Ascending aorta (tissue), 2 donors: ENCODE measurements at regions not wholly inside any gene's neighbourhood (a gene's known extent, or its start where the extent isn't known, plus 50 kb on each side); places are given as distances from the start of the nearest gene placed in this dataset.

Source experiments
- DNase-seq, 2 donors: peaks; one replicate each; pipeline ENCODE4 v3.0.0-alpha.2; 2019; ENCODE audit warnings: low spot score in 2 of 2
- H3K27ac ChIP-seq, 2 donors: fragments of 200-600 bp; sonication (generic); one replicate each; pipeline ENCODE4 v1.5.1; 2016 to 2017; ENCODE audit warnings: mild to moderate bottlenecking in 1 of 2
- H3K27me3 ChIP-seq: fragments of 200-600 bp; sonication (generic); one replicate; pipeline ENCODE4 v1.5.1; 2017
- H3K36me3 ChIP-seq, 2 donors: fragments of 200-600 bp; sonication (generic); one replicate each; pipeline ENCODE4 v1.5.1; 2016
- H3K4me1 ChIP-seq, 2 donors: fragments of 200-600 bp; sonication (generic); one replicate each; pipeline ENCODE4 v1.5.1; 2016 to 2017; ENCODE audit warnings: mild to moderate bottlenecking in 1 of 2
- H3K4me3 ChIP-seq, 2 donors: fragments of 200-600 bp; sonication (generic); one replicate each; pipeline ENCODE4 v1.5.1; 2016 to 2017; ENCODE audit warnings: mild to moderate bottlenecking in 1 of 2
- H3K9me3 ChIP-seq, 2 donors: fragments of 200-600 bp; sonication (generic); one replicate each; pipeline ENCODE4 v1.5.1; 2016
- intact Hi-C: fragments of 100-400 bp; cut with DNase I; formaldehyde crosslinking; loops from one replicate; pipeline ENCODE4 v1.15.1; 2023
- TF ChIP-seq, protein P1 (sequence below), 3 experiments: fragments of 200-600 bp in 2 of 3; fragments of 450-650 bp in 1 of 3; sonication (generic) in 2 of 3; IDR thresholded peaks; one replicate each; pipeline ENCODE4 v1.5.1; 2016 to 2019; ENCODE audit warnings: antibody characterized with exemption in 3 of 3, mild to moderate bottlenecking in 1 of 3, moderate library complexity in 1 of 3

DNA sequence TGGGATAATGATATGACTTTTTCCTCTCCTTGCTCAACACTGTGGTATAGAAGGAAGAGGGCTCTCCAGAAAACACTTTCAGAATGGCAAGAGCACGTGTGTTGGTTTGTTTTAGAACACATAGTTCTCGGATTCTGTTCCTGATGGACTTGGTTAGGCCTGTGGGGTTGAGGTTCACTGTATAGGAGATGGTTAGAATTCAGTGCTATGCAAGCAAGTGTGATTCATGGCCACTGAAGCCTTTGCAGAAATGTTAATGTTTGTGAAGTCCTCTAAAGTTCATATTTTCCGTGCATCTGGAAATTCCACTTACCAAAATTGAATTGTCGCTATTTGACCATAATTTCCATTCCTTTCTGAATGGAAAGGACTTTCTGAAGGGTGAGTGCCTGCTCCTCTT is 233.2 kb upstream of the DDHD1 start:
- H3K9me3 ChIP-seq, result no peaks in the 10 kb centered on the region
- H3K27me3 ChIP-seq, result no peaks in the 10 kb centered on the region
- no peaks in the 10 kb centered on the region for H3K36me3 ChIP-seq
- no peak for DNase-seq
- no peak overlapping the region for H3K4me3 ChIP-seq
- intact Hi-C loops, result no loop called here
- H3K4me1 ChIP-seq, result no peaks in the 10 kb centered on the region
- TF ChIP-seq, protein P1, sequence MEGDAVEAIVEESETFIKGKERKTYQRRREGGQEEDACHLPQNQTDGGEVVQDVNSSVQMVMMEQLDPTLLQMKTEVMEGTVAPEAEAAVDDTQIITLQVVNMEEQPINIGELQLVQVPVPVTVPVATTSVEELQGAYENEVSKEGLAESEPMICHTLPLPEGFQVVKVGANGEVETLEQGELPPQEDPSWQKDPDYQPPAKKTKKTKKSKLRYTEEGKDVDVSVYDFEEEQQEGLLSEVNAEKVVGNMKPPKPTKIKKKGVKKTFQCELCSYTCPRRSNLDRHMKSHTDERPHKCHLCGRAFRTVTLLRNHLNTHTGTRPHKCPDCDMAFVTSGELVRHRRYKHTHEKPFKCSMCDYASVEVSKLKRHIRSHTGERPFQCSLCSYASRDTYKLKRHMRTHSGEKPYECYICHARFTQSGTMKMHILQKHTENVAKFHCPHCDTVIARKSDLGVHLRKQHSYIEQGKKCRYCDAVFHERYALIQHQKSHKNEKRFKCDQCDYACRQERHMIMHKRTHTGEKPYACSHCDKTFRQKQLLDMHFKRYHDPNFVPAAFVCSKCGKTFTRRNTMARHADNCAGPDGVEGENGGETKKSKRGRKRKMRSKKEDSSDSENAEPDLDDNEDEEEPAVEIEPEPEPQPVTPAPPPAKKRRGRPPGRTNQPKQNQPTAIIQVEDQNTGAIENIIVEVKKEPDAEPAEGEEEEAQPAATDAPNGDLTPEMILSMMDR (IDR thresholded peaks at IDR 0.05), result no peak
- H3K27ac ChIP-seq, result no peak overlapping the region

DNA sequence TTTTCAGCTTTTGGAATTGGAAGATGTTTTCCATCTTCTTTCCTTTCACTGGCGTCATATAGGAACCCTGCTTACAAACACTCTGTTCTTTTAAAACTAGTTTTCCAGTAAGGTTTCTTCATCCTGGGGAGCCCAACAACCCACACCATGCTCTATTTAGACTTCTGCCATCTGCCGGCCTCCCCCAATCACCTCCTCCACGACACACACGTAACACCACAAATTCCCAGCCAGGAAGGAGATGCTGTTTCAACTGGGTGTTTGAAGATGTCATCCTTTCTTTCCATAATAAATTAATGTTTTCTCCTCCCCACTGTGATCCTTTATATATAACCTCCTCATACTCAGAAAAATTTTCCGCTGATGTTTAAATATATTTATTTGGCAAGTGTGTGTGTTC is 231.4 kb upstream of the DDHD1 start:
- no peaks in the 10 kb centered on the region for H3K36me3 ChIP-seq
- H3K27me3 ChIP-seq, result no peaks in the 10 kb centered on the region
- TF ChIP-seq, protein P1 (IDR thresholded peaks at IDR 0.05), result no peak
- no peak overlapping the region for H3K4me3 ChIP-seq
- no peak overlapping the region for H3K27ac ChIP-seq
- no peak for DNase-seq
- H3K4me1 ChIP-seq, result no peaks in the 10 kb centered on the region
- intact Hi-C loops, result no loop called here
- no peaks in the 10 kb centered on the region for H3K9me3 ChIP-seq

DNA sequence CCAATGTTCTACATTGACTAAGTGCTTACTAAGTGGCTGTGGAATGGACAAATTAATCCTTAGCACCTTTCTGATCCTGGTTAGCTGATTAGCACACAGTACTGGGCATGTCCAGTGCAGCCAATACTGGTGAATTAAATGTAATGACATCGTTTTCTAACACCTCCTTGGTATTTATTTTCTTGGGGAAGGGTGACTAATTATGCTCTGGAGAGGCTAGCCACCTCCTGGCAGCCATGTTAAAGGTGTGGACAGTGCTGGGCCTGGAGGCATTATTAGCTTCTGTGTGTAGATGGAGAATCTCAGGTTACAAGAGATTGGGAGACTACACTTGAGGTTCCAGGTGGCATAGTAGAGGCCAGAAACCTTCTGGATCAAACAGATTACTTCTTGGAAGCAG is 230.9 kb upstream of the DDHD1 start:
- no peaks in the 10 kb centered on the region for H3K36me3 ChIP-seq
- H3K27me3 ChIP-seq, result no peaks in the 10 kb centered on the region
- no peak overlapping the region for H3K4me3 ChIP-seq
- H3K4me1 ChIP-seq, result no peaks in the 10 kb centered on the region
- TF ChIP-seq, protein P1 (IDR thresholded peaks at IDR 0.05), result no peak
- H3K9me3 ChIP-seq, result no peaks in the 10 kb centered on the region
- H3K27ac ChIP-seq, result no peak overlapping the region
- DNase-seq, result no peak
- intact Hi-C loops, result no loop called here

DNA sequence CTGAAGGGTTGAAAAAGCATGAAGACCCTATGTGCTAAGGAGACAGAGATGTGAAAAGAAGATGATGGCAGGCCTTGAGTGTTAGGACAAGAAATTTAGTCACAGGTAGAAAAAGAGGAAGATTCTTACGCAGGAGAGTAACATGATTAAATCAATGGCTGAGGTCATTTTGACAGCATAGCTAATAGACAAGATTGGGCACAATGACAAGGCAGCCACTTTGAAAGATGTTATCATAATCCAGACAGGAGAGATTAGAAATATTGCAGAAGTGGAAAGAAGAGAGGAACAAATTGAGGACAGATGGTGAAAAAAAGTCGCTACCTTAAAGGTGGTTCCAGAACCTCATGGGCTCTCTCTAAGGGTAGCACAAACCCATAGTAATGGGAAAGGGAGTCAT is 228.8 kb upstream of the DDHD1 start:
- intact Hi-C loops, result no loop called here
- H3K4me1 ChIP-seq, result no peaks in the 10 kb centered on the region
- no peak for DNase-seq
- H3K9me3 ChIP-seq, result no peaks in the 10 kb centered on the region
- TF ChIP-seq, protein P1 (IDR thresholded peaks at IDR 0.05), result no peak
- no peaks in the 10 kb centered on the region for H3K27me3 ChIP-seq
- no peak overlapping the region for H3K27ac ChIP-seq
- no peak overlapping the region for H3K4me3 ChIP-seq
- no peaks in the 10 kb centered on the region for H3K36me3 ChIP-seq

DNA sequence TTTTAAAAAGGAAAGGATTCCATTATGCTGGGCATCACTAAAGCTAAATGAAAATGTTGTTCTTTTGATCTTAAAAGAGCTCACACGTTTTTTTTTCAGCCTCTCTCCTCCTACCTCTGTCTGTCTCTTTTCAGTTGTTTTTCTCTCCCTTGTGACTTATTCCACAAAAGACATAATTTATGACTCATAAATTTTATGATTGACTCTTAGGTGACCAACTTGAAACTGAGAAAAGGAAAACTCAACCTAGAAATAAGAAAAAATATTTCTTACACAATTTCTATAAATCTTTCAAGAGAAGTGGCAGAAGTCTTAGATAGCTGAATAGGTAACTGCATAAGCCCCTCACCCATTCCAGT is 227.7 kb upstream of the DDHD1 start:
- intact Hi-C loops, result no loop called here
- H3K9me3 ChIP-seq, result no peaks in the 10 kb centered on the region
- TF ChIP-seq, protein P1 (IDR thresholded peaks at IDR 0.05), result no peak
- no peak overlapping the region for H3K4me3 ChIP-seq
- H3K27me3 ChIP-seq, result no peaks in the 10 kb centered on the region
- no peaks in the 10 kb centered on the region for H3K36me3 ChIP-seq
- H3K27ac ChIP-seq, result no peak overlapping the region
- DNase-seq, result no peak
- H3K4me1 ChIP-seq, result no peaks in the 10 kb centered on the region
